ENCODE measurements at regions not wholly inside any gene's neighbourhood (a gene's known extent, or its start where the extent isn't known, plus 50 kb on each side); places are given as distances from the start of the nearest gene placed in this dataset.
"Not testable (repeated sequence)": the region's sequence is repeated elsewhere in the genome, so short reads cannot be mapped to it uniquely, and the experiment has no call there.

DNA sequence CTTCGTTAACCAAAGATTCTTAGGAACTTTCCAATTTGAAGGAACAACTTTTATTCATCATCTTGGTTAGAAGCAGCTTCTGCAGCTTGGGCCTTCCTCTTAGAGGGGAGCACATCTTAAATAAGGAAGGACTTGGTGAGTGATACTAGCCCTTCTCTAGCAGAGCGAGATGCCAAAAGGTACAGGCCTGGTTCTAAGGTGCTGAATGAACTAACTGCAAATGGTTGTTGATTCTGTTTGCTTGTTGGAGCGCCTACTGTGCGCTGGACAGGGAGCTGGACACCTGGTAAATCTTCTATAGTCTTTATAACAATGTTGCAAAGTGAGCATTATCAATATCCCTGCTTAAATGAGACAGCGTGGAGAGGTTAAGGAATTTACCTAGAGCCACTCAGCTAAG is 127.1 kb downstream of the MYCN start:
- Histone ChIP-seq H3K9me3 (ENCODE audit: severe bottlenecking) (peaks cover 23% of the 10 kb centered on the region), H3K27ac (peak overlapping the region; percentile 96), H3K36me3 (no peaks in the 10 kb centered on the region), H3K27me3 (ENCODE audit: insufficient read depth, low read depth, severe bottlenecking) (no peaks in the 10 kb centered on the region), H3K4me3 (ENCODE audit: low read depth, low read length) (no peak overlapping the region)
- TF ChIP-seq CTCF (IDR thresholded peaks at IDR 0.05; ENCODE audit: low read depth, low read length), result no peak
- DNase-seq, result no peak

DNA sequence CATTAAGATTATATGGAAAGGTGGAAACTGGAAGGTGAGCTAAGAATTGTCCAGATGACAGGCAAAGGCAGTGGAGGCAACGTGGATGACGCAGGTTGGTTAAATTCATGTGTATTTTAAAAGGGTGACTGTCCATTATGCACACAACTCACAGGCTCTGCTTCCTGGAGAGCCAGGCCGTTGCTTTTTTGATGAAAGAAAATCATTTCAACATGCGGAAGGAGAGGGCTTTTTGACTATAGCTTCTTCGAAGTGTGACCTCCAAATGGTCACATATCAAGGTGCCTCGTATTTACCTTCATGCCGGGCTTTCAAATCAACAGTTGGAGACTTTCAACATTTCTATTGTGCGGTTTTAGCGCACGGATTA is 126.7 kb downstream of the MYCN start:
- no peak overlapping the region for H3K4me3 ChIP-seq (ENCODE audit: low read depth, low read length)
- DNase-seq, result no peak
- peak overlapping the region; percentile 96 for H3K27ac ChIP-seq
- no peak for TF ChIP-seq CTCF (IDR thresholded peaks at IDR 0.05; ENCODE audit: low read depth, low read length)
- no peaks in the 10 kb centered on the region for H3K27me3 ChIP-seq (ENCODE audit: insufficient read depth, low read depth, severe bottlenecking)
- no peaks in the 10 kb centered on the region for H3K36me3 ChIP-seq
- H3K9me3 ChIP-seq (ENCODE audit: severe bottlenecking), result peaks cover 26% of the 10 kb centered on the region

GRCh38 chr2:16066261-16067036 is 126.1 kb downstream of the MYCN start:
- no peak for DNase-seq

GRCh38 chr2:16065272-16066069 is 125.1 kb downstream of the MYCN start:
- not testable (repeated sequence) for DNase-seq; H3K36me3 ChIP-seq; H3K27me3 ChIP-seq (ENCODE audit: insufficient read depth, low read depth, severe bottlenecking); H3K4me3 ChIP-seq (ENCODE audit: low read depth, low read length)
- peak overlapping the region; percentile 96 for H3K27ac ChIP-seq
- H3K9me3 ChIP-seq (ENCODE audit: severe bottlenecking), result peaks cover 26% of the 10 kb centered on the region

More at GRCh38 chr2:16066261-16067036, 126.1 kb downstream of the MYCN start:
- H3K27me3 ChIP-seq (ENCODE audit: insufficient read depth, low read depth, severe bottlenecking), result no peaks in the 10 kb centered on the region
- peak overlapping the region; percentile 96 for H3K27ac ChIP-seq
- H3K4me3 ChIP-seq (ENCODE audit: low read depth, low read length), result no peak overlapping the region
- H3K36me3 ChIP-seq, result no peaks in the 10 kb centered on the region
- H3K9me3 ChIP-seq (ENCODE audit: severe bottlenecking), result peaks cover 26% of the 10 kb centered on the region
- no peak for TF ChIP-seq CTCF (IDR thresholded peaks at IDR 0.05; ENCODE audit: low read depth, low read length)

- no peak for DNase-seq
- TF ChIP-seq CTCF (IDR thresholded peaks at IDR 0.05; ENCODE audit: low read depth, low read length), result no peak
- Histone ChIP-seq H3K4me3 (ENCODE audit: low read depth, low read length) (no peak overlapping the region), H3K36me3 (no peaks in the 10 kb centered on the region), H3K9me3 (ENCODE audit: severe bottlenecking) (peaks cover 26% of the 10 kb centered on the region), H3K27ac (peak overlapping the region; percentile 96; the same call in 1 of the 2 replicates), H3K27me3 (ENCODE audit: insufficient read depth, low read depth, severe bottlenecking) (no peaks in the 10 kb centered on the region)
These were observed 124.4 kb downstream of the MYCN start for GRCh38 chr2:16064745-16065144.

GRCh38 chr2:16063955-16064633 is 123.7 kb downstream of the MYCN start:
- no peak overlapping the region for H3K4me3 ChIP-seq (ENCODE audit: low read depth, low read length)
- H3K27me3 ChIP-seq (ENCODE audit: insufficient read depth, low read depth, severe bottlenecking), result no peaks in the 10 kb centered on the region
- DNase-seq, result no peak
- no peaks in the 10 kb centered on the region for H3K36me3 ChIP-seq
- no peak for TF ChIP-seq CTCF (IDR thresholded peaks at IDR 0.05; ENCODE audit: low read depth, low read length)
- H3K9me3 ChIP-seq (ENCODE audit: severe bottlenecking), result peaks cover 26% of the 10 kb centered on the region
- no peak overlapping the region for H3K27ac ChIP-seq

Measured in WERI-Rb-1 (cell line).